ENCODE measurements at regions not wholly inside any gene's neighbourhood (a gene's known extent, or its start where the extent isn't known, plus 50 kb on each side); places are given as distances from the start of the nearest gene placed in this dataset.

GRCh38 chr10:59517996-59518395 is 155.6 kb upstream of the FAM13C start:
- H3K4me3 Mint-ChIP-seq, result no peak overlapping the region
- ChIA-PET POLR2A (no interaction called here), CTCF (no interaction called here)
- DNase-seq, result no peak
- no peaks in the 10 kb centered on the region for H3K9me3 Mint-ChIP-seq
- H3K27ac Mint-ChIP-seq, result no peak overlapping the region
- no peaks in the 10 kb centered on the region for H3K4me1 Mint-ChIP-seq (ENCODE audit: low read depth)
- ATAC-seq, result no peak
- no peak for TF ChIP-seq CTCF (IDR thresholded peaks at IDR 0.05)
- H3K36me3 Mint-ChIP-seq (ENCODE audit: low read depth), result no peaks in the 10 kb centered on the region
- H3K27me3 Mint-ChIP-seq, result no peaks in the 10 kb centered on the region
- intact Hi-C loops (cut with micrococcal nuclease), result no loop called here

GRCh38 chr10:59517341-59517899 is 155.1 kb upstream of the FAM13C start:
- CTCF ChIA-PET, result no interaction called here
- H3K9me3 Mint-ChIP-seq, result no peaks in the 10 kb centered on the region
- intact Hi-C loops (cut with micrococcal nuclease), result no loop called here
- no peak overlapping the region for H3K27ac Mint-ChIP-seq
- no peaks in the 10 kb centered on the region for H3K4me1 Mint-ChIP-seq (ENCODE audit: low read depth)
- H3K36me3 Mint-ChIP-seq (ENCODE audit: low read depth), result no peaks in the 10 kb centered on the region
- ATAC-seq (no peak), DNase-seq (no peak)
- H3K4me3 Mint-ChIP-seq, result no peak overlapping the region
- POLR2A ChIA-PET, result no interaction called here
- no peaks in the 10 kb centered on the region for H3K27me3 Mint-ChIP-seq
- TF ChIP-seq CTCF (IDR thresholded peaks at IDR 0.05), result no peak

- intact Hi-C loops (cut with micrococcal nuclease), result no loop called here
- Mint-ChIP-seq H3K27ac (no peak overlapping the region), H3K9me3 (no peaks in the 10 kb centered on the region)
Measured at GRCh38 chr10:59513558-59513957, 151.2 kb upstream of the FAM13C start.

GRCh38 chr10:59512951-59513350 is 150.6 kb upstream of the FAM13C start:
- Mint-ChIP-seq H3K36me3 (ENCODE audit: low read depth) (no peaks in the 10 kb centered on the region), H3K27ac (no peak overlapping the region), H3K4me1 (ENCODE audit: low read depth) (no peaks in the 10 kb centered on the region), H3K27me3 (no peaks in the 10 kb centered on the region), H3K9me3 (no peaks in the 10 kb centered on the region), H3K4me3 (no peak overlapping the region)
- DNase-seq, result no peak
- no peak for TF ChIP-seq CTCF (IDR thresholded peaks at IDR 0.05)
- POLR2A ChIA-PET, result no interaction called here
- intact Hi-C loops (cut with micrococcal nuclease), result no loop called here
- ATAC-seq, result no peak
- CTCF ChIA-PET, result no interaction called here

More at GRCh38 chr10:59513558-59513957, 151.2 kb upstream of the FAM13C start:
- no peaks in the 10 kb centered on the region for H3K36me3 Mint-ChIP-seq (ENCODE audit: low read depth)
- no peak overlapping the region for H3K4me3 Mint-ChIP-seq
- TF ChIP-seq CTCF (IDR thresholded peaks at IDR 0.05), result no peak
- ChIA-PET POLR2A (interaction anchor here (0.6 kb wide), 1 partner anchor 430 kb away, joined by 3 read pairs; no protein-coding TSS in a partner anchor), CTCF (no interaction called here)
- H3K27me3 Mint-ChIP-seq, result no peaks in the 10 kb centered on the region
- ATAC-seq (no peak), DNase-seq (no peak)
- no peaks in the 10 kb centered on the region for H3K4me1 Mint-ChIP-seq (ENCODE audit: low read depth)

- Mint-ChIP-seq H3K36me3 (ENCODE audit: low read depth) (no peaks in the 10 kb centered on the region), H3K9me3 (no peaks in the 10 kb centered on the region), H3K27me3 (no peaks in the 10 kb centered on the region), H3K4me3 (no peak overlapping the region), H3K27ac (no peak overlapping the region), H3K4me1 (ENCODE audit: low read depth) (no peaks in the 10 kb centered on the region)
- DNase-seq, result no peak
- intact Hi-C loops (cut with micrococcal nuclease), result no loop called here
- ATAC-seq, result no peak
- no peak for TF ChIP-seq CTCF (IDR thresholded peaks at IDR 0.05)
- POLR2A ChIA-PET, result no interaction called here
- CTCF ChIA-PET, result no interaction called here
Measured at GRCh38 chr10:59508956-59509355, 146.6 kb upstream of the FAM13C start.

All from activated CD8-positive, alpha-beta T cell treated with anti-CD3 and anti-CD28 coated beads for 36 hours (primary cell).